Neural cell (in vitro differentiated cells): ENCODE measurements at regions not wholly inside any gene's neighbourhood (a gene's known extent, or its start where the extent isn't known, plus 50 kb on each side); places are given as distances from the start of the nearest gene placed in this dataset.
"Not testable (repeated sequence)": the region's sequence is repeated elsewhere in the genome, so short reads cannot be mapped to it uniquely, and the experiment has no call there.

Experiments used
- H2AFZ ChIP-seq: fragments of 200-600, 300-800 bp; sonication (generic), shearing (Covaris generic); 2 replicates; pipeline ENCODE4 v1.6.0; 2014; ENCODE audit warnings: low read depth, mild to moderate bottlenecking, antibody characterized with exemption, low read length, moderate library complexity
- H3F3A ChIP-seq: fragments of 200-600 bp; shearing (Covaris generic); 2 replicates; pipeline ENCODE4 v1.6.1; 2016; ENCODE audit warnings: mild to moderate bottlenecking, moderate library complexity, mixed read lengths, antibody characterized with exemption, low read length; ENCODE audit not compliant: insufficient read depth, poor library complexity, severe bottlenecking
- H3K27ac ChIP-seq: fragments of 200-600, 300-800 bp; sonication (generic), shearing (Covaris generic); 2 replicates; pipeline ENCODE4 v1.5.1; 2014; ENCODE audit warnings: mild to moderate bottlenecking, low read length, moderate library complexity
- H3K27me3 ChIP-seq: fragments of 300-800, 200-600 bp; sonication (generic), shearing (Covaris generic); 2 replicates; pipeline ENCODE4 v1.6.0; 2014; ENCODE audit warnings: mild to moderate bottlenecking, low read depth, low read length, moderate library complexity; ENCODE audit not compliant: insufficient read depth
- H3K36me3 ChIP-seq: fragments of 300-800, 200-600 bp; sonication (generic), shearing (Covaris generic); 2 replicates; pipeline ENCODE4 v1.5.1; 2014; ENCODE audit warnings: mild to moderate bottlenecking, antibody characterized with exemption, low read length, moderate library complexity; ENCODE audit not compliant: insufficient read depth
- H3K4me2 ChIP-seq: fragments of 300-800, 200-600 bp; sonication (generic), shearing (Covaris generic); 2 replicates; pipeline ENCODE4 v1.6.0; 2014; ENCODE audit warnings: mild to moderate bottlenecking, low read length
- H3K4me3 ChIP-seq: fragments of 300-800, 200-600 bp; sonication (generic), shearing (Covaris generic); 2 replicates; pipeline ENCODE4 v1.5.1; 2014; ENCODE audit warnings: mild to moderate bottlenecking, low read length, moderate library complexity
- H3K79me2 ChIP-seq: fragments of 200-600 bp; shearing (Covaris generic); replicated peaks from 2 replicates; pipeline ENCODE4 v1.6.0; 2014; ENCODE audit warnings: mild to moderate bottlenecking, low read length, moderate library complexity; ENCODE audit not compliant: insufficient read depth
- H3K9ac ChIP-seq: fragments of 300-800, 200-600 bp; sonication (generic), shearing (Covaris generic); 2 replicates; pipeline ENCODE4 v1.6.1; 2016; ENCODE audit warnings: mild to moderate bottlenecking, low read length, mixed read lengths
- H3K9me2 ChIP-seq: fragments of 200-600 bp; shearing (Covaris generic); 2 replicates; pipeline ENCODE4 v1.6.1; 2016; ENCODE audit warnings: mild to moderate bottlenecking, low read length, mixed read lengths; ENCODE audit not compliant: insufficient read depth
- H3K9me3 ChIP-seq: fragments of 200-600, 300-800 bp; sonication (generic), shearing (Covaris generic); 2 replicates; pipeline ENCODE4 v1.6.1; 2016; ENCODE audit warnings: mild to moderate bottlenecking, mixed run types, low read length, moderate library complexity, mixed read lengths
- H4K20me1 ChIP-seq: fragments of 200-600 bp; shearing (Covaris generic); 2 replicates; pipeline ENCODE4 v1.6.1; 2016; ENCODE audit warnings: mild to moderate bottlenecking, mixed run types; ENCODE audit not compliant: insufficient read depth
- EP300 ChIP-seq: fragments of 450-650 bp; conservative IDR thresholded peaks from 2 replicates; pipeline ENCODE4 v1.6.1; 2014; ENCODE audit warnings: antibody characterized with exemption, mild to moderate bottlenecking, moderate library complexity; ENCODE audit not compliant: poor library complexity, severe bottlenecking
- EZH2 ChIP-seq: fragments of 200-600, 300-800 bp; shearing (Covaris generic), sonication (generic); IDR thresholded peaks from 2 replicates; pipeline ENCODE4 v1.6.1; 2014; ENCODE audit warnings: antibody characterized with exemption, low read length, borderline replicate concordance, mild to moderate bottlenecking; ENCODE audit not compliant: insufficient read depth, poor library complexity, severe bottlenecking
- MXI1 ChIP-seq: fragments of 450-650 bp; conservative IDR thresholded peaks from 2 replicates; pipeline ENCODE4 v1.6.1; 2014; ENCODE audit warnings: antibody characterized with exemption, mild to moderate bottlenecking; ENCODE audit not compliant: poor library complexity, severe bottlenecking
- POLR2AphosphoS5 ChIP-seq: IDR thresholded peaks from 2 replicates; pipeline ENCODE4 v1.6.1; 2012
- RAD21 ChIP-seq: fragments of 450-650 bp; conservative IDR thresholded peaks from 2 replicates; pipeline ENCODE4 v1.6.1; 2014; ENCODE audit warnings: antibody characterized with exemption, mild to moderate bottlenecking, moderate library complexity
- SMC3 ChIP-seq: fragments of 450-650 bp; conservative IDR thresholded peaks from 2 replicates; pipeline ENCODE4 v1.6.1; 2014; ENCODE audit warnings: antibody characterized with exemption, mild to moderate bottlenecking, moderate library complexity; ENCODE audit not compliant: poor library complexity
- TAF1 ChIP-seq: IDR thresholded peaks from 2 replicates; pipeline ENCODE4 v1.6.1; 2012; ENCODE audit warnings: low read depth
- TF ChIP-seq, protein P1 (sequence below): IDR thresholded peaks from 2 replicates; pipeline ENCODE4 v1.6.1; 2012; ENCODE audit warnings: borderline replicate concordance
- TF ChIP-seq, protein P2 (sequence below): fragments of 450-650 bp; IDR thresholded peaks from 2 replicates; pipeline ENCODE4 v1.5.1; 2014; ENCODE audit warnings: antibody characterized with exemption, mild to moderate bottlenecking, moderate library complexity; ENCODE audit not compliant: poor library complexity, severe bottlenecking

DNA sequence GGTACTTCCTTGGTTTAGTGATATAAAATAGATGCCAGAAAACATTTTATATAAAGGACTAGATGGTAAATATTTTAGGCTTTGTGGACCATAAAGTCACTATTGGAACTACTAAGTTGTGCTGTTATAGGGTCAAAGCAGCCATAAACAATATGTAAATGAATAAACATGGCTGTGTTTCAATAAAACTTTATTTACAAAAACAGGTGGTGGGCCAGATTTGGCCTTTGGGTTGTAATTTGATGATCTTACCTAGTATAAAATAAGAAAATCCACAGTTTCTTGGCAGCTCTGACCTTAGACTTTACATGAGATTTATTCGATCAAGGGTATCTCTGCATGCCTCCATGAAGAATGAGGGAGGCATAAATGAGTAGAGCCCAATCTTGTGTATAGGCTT is 232.0 kb upstream of the PCDH9 start:
- no peak overlapping the region for H3K9ac ChIP-seq
- no peaks in the 10 kb centered on the region for H3K27me3 ChIP-seq
- H3K4me2 ChIP-seq: no peak overlapping the region
- H3K9me3 ChIP-seq: no peaks in the 10 kb centered on the region
- no peaks in the 10 kb centered on the region for H3K9me2 ChIP-seq
- no peaks in the 10 kb centered on the region for H3F3A ChIP-seq
- H3K27ac ChIP-seq: no peak overlapping the region
- no peaks in the 10 kb centered on the region for H4K20me1 ChIP-seq
- no peak overlapping the region for H2AFZ ChIP-seq
- H3K36me3 ChIP-seq: no peaks in the 10 kb centered on the region
- TF ChIP-seq TAF1: no peak
- no peak for TF ChIP-seq MXI1
- no peak for TF ChIP-seq POLR2AphosphoS5
- no peak for TF ChIP-seq EZH2
- TF ChIP-seq SMC3: no peak
- TF ChIP-seq, protein P1, sequence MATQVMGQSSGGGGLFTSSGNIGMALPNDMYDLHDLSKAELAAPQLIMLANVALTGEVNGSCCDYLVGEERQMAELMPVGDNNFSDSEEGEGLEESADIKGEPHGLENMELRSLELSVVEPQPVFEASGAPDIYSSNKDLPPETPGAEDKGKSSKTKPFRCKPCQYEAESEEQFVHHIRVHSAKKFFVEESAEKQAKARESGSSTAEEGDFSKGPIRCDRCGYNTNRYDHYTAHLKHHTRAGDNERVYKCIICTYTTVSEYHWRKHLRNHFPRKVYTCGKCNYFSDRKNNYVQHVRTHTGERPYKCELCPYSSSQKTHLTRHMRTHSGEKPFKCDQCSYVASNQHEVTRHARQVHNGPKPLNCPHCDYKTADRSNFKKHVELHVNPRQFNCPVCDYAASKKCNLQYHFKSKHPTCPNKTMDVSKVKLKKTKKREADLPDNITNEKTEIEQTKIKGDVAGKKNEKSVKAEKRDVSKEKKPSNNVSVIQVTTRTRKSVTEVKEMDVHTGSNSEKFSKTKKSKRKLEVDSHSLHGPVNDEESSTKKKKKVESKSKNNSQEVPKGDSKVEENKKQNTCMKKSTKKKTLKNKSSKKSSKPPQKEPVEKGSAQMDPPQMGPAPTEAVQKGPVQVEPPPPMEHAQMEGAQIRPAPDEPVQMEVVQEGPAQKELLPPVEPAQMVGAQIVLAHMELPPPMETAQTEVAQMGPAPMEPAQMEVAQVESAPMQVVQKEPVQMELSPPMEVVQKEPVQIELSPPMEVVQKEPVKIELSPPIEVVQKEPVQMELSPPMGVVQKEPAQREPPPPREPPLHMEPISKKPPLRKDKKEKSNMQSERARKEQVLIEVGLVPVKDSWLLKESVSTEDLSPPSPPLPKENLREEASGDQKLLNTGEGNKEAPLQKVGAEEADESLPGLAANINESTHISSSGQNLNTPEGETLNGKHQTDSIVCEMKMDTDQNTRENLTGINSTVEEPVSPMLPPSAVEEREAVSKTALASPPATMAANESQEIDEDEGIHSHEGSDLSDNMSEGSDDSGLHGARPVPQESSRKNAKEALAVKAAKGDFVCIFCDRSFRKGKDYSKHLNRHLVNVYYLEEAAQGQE: no peak
- TF ChIP-seq, protein P2, sequence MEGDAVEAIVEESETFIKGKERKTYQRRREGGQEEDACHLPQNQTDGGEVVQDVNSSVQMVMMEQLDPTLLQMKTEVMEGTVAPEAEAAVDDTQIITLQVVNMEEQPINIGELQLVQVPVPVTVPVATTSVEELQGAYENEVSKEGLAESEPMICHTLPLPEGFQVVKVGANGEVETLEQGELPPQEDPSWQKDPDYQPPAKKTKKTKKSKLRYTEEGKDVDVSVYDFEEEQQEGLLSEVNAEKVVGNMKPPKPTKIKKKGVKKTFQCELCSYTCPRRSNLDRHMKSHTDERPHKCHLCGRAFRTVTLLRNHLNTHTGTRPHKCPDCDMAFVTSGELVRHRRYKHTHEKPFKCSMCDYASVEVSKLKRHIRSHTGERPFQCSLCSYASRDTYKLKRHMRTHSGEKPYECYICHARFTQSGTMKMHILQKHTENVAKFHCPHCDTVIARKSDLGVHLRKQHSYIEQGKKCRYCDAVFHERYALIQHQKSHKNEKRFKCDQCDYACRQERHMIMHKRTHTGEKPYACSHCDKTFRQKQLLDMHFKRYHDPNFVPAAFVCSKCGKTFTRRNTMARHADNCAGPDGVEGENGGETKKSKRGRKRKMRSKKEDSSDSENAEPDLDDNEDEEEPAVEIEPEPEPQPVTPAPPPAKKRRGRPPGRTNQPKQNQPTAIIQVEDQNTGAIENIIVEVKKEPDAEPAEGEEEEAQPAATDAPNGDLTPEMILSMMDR: no peak
- no peak for TF ChIP-seq RAD21
- no peak for TF ChIP-seq EP300
- no peaks in the 10 kb centered on the region for H3K79me2 ChIP-seq
- no peak overlapping the region for H3K4me3 ChIP-seq

DNA sequence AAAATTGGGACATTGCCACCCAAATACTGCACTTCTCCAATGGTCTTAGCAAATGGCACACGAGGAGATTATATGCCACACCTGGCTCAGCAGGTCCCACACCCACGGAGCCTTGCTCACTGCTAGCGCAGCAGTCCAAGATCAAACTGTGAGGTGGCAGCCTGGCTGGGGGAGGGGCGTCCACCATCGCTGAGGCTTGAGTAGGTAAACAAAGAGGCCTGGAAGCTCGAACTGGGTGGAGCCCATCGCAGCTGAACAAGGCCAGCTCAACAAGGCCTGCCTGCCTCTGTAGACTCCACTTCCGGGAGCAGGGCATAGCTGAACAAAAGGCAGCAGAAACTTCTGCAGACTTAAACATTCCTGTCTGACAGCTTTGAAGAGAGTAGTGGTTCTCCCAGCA is 222.4 kb upstream of the PCDH9 start:
- not testable (repeated sequence) for H3K9me3 ChIP-seq, H3K4me3 ChIP-seq

DNA sequence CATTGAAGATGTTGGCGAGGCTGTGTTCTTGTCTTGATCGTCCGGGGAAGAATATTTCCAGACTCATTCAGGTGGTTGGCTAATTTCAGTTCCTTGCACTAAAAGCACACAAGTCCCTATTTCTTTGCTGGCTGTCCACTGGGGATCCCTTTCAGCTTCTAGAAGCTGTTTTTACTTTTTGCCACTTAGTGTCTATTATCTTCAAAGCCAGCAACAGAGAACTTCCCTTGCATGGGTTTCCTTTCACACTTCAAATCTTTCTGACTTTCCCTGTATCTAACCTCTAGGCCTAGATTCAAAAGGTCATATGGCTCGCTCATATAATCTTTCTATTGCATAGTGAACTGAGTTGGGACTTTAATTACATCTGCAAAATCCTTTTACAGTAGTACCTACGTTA is 215.3 kb upstream of the PCDH9 start:
- Histone ChIP-seq H3K9me3 (no peaks in the 10 kb centered on the region), H4K20me1 (no peaks in the 10 kb centered on the region), H2AFZ (no peak overlapping the region), H3K9me2 (no peaks in the 10 kb centered on the region), H3K36me3 (no peaks in the 10 kb centered on the region), H3K4me2 (no peak overlapping the region), H3K4me3 (no peak overlapping the region), H3F3A (no peaks in the 10 kb centered on the region), H3K27ac (no peak overlapping the region), H3K9ac (no peak overlapping the region), H3K27me3 (no peaks in the 10 kb centered on the region), H3K79me2 (no peaks in the 10 kb centered on the region)
- no peak for TF ChIP-seq POLR2AphosphoS5
- TF ChIP-seq, protein P2: no peak

More for the DNA sequence above, 222.4 kb upstream of the PCDH9 start:
- H4K20me1 ChIP-seq, H3K27me3 ChIP-seq, H3K79me2 ChIP-seq, H3K9me2 ChIP-seq, H2AFZ ChIP-seq, H3K9ac ChIP-seq, H3K4me2 ChIP-seq, H3F3A ChIP-seq, H3K27ac ChIP-seq, H3K36me3 ChIP-seq: not testable (repeated sequence)
